Keratinocyte (primary cell): ENCODE measurements at regions not wholly inside any gene's neighbourhood (a gene's known extent, or its start where the extent isn't known, plus 50 kb on each side); places are given as distances from the start of the nearest gene placed in this dataset.

Experiments used
- DNase-seq: peaks from one replicate; pipeline ENCODE4 v3.0.0-alpha.2; 2011; ENCODE audit warnings: low read depth, missing footprints, low spot score
- FAIRE-seq: peaks from 2 replicates; lab custom pipeline; 2011; peaks lifted over from hg19 to GRCh38; lab: Jason Lieb, UNC
- H2AFZ ChIP-seq: 2 replicates; pipeline ENCODE4 v1.6.0; 2012; ENCODE audit warnings: low read length, control low read depth, inconsistent platforms; ENCODE audit not compliant: control insufficient read depth
- H3K27ac ChIP-seq: 2 replicates; pipeline ENCODE4 v1.5.1; 2011; ENCODE audit warnings: low read length; ENCODE audit not compliant: control insufficient read depth, insufficient read depth
- H3K27me3 ChIP-seq: 3 replicates; pipeline ENCODE4 v1.6.0; 2011; ENCODE audit warnings: low read length; ENCODE audit not compliant: control insufficient read depth, insufficient read depth; ENCODE audit errors: extremely low read depth
- H3K36me3 ChIP-seq, 2 experiments: 2 replicates in 1 of 2; 3 replicates in 1 of 2; pipeline ENCODE4 v1.5.1; 2011; ENCODE audit warnings: low read length in 2 of 2, mild to moderate bottlenecking in 1 of 2; ENCODE audit not compliant: control insufficient read depth in 2 of 2, insufficient read depth in 2 of 2; ENCODE audit errors: extremely low read depth in 1 of 2
- H3K4me1 ChIP-seq: 3 replicates; pipeline ENCODE4 v1.5.1; 2011; ENCODE audit warnings: low read length; ENCODE audit not compliant: control insufficient read depth, insufficient read depth; ENCODE audit errors: extremely low read depth
- H3K4me2 ChIP-seq: 3 replicates; pipeline ENCODE4 v1.6.0; 2011; ENCODE audit warnings: low read depth, low read length; ENCODE audit not compliant: control insufficient read depth, insufficient read depth; ENCODE audit errors: extremely low read depth
- H3K4me3 ChIP-seq, 3 experiments: fragments of 200-600 bp in 1 of 3; sonication (generic) in 1 of 3; 2 replicates in 2 of 3; 3 replicates in 1 of 3; pipeline ENCODE4 v1.5.1; 2011 to 2016; ENCODE audit warnings: low read length in 3 of 3, mild to moderate bottlenecking in 3 of 3, control low read depth in 2 of 3, inconsistent platforms in 1 of 3, low read depth in 1 of 3, mixed read lengths in 1 of 3, mixed run types in 1 of 3, moderate library complexity in 1 of 3; ENCODE audit not compliant: control insufficient read depth in 2 of 3, insufficient read depth in 2 of 3; ENCODE audit errors: extremely low read depth in 1 of 3
- H3K79me2 ChIP-seq: 2 replicates; pipeline ENCODE4 v1.6.0; 2012; ENCODE audit warnings: low read length; ENCODE audit not compliant: control insufficient read depth, insufficient read depth
- H3K9ac ChIP-seq: 3 replicates; pipeline ENCODE4 v1.6.0; 2011; ENCODE audit warnings: low read length; ENCODE audit not compliant: control insufficient read depth, insufficient read depth; ENCODE audit errors: extremely low read depth
- H3K9me1 ChIP-seq: 3 replicates; pipeline ENCODE4 v1.6.0; 2011; ENCODE audit warnings: low read length; ENCODE audit not compliant: control insufficient read depth, insufficient read depth; ENCODE audit errors: extremely low read depth
- H3K9me3 ChIP-seq: 2 replicates; pipeline ENCODE4 v1.5.1; 2012; ENCODE audit warnings: low read depth, low read length; ENCODE audit not compliant: control insufficient read depth
- H4K20me1 ChIP-seq: 3 replicates; pipeline ENCODE4 v1.6.0; 2011; ENCODE audit warnings: low read length; ENCODE audit not compliant: control insufficient read depth, insufficient read depth; ENCODE audit errors: extremely low read depth
- EZH2 ChIP-seq: IDR thresholded peaks from one replicate; pipeline ENCODE4 v1.6.1; 2012; ENCODE audit warnings: inconsistent platforms, mild to moderate bottlenecking, low read length, moderate library complexity
- dilution Hi-C: fragments of 300-500 bp; cut with MboI; formaldehyde crosslinking; loops from one replicate; pipeline ENCODE4 v1.7.0; 2020; ENCODE audit warnings: low sequenced_read_pairs; ENCODE audit not compliant: extremely low pct_ligation_motif_present
- TF ChIP-seq, protein P1 (sequence below), 3 experiments: IDR thresholded peaks in 1 of 3; conservative IDR thresholded peaks in 1 of 3; optimal IDR thresholded peaks in 1 of 3; 2 replicates in 2 of 3; 3 replicates in 1 of 3; pipeline versions ENCODE3 to v1.5.1; 2011; ENCODE audit warnings: low read length in 3 of 3, mild to moderate bottlenecking in 3 of 3, moderate library complexity in 2 of 3, control low read depth in 1 of 3, inconsistent platforms in 1 of 3; ENCODE audit not compliant: insufficient read depth in 2 of 3; ENCODE audit errors: extremely low read depth in 1 of 3

- H3K9me1 ChIP-seq, result no peaks in the 10 kb centered on the region
- DNase-seq (peak; percentile 7), FAIRE-seq (no peak)
- dilution Hi-C loops, result no loop called here
- H3K4me2 ChIP-seq, result no peak overlapping the region
- H3K36me3 ChIP-seq, result no peaks in the 10 kb centered on the region
- H3K9me3 ChIP-seq, result no peaks in the 10 kb centered on the region
- no peaks in the 10 kb centered on the region for H3K4me1 ChIP-seq
- H3K27ac ChIP-seq, result no peak overlapping the region
- H4K20me1 ChIP-seq, result no peaks in the 10 kb centered on the region
- H3K4me3 ChIP-seq, result no peak overlapping the region
- TF ChIP-seq, protein P1, sequence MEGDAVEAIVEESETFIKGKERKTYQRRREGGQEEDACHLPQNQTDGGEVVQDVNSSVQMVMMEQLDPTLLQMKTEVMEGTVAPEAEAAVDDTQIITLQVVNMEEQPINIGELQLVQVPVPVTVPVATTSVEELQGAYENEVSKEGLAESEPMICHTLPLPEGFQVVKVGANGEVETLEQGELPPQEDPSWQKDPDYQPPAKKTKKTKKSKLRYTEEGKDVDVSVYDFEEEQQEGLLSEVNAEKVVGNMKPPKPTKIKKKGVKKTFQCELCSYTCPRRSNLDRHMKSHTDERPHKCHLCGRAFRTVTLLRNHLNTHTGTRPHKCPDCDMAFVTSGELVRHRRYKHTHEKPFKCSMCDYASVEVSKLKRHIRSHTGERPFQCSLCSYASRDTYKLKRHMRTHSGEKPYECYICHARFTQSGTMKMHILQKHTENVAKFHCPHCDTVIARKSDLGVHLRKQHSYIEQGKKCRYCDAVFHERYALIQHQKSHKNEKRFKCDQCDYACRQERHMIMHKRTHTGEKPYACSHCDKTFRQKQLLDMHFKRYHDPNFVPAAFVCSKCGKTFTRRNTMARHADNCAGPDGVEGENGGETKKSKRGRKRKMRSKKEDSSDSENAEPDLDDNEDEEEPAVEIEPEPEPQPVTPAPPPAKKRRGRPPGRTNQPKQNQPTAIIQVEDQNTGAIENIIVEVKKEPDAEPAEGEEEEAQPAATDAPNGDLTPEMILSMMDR (optimal IDR thresholded peaks at IDR 0.05 in 1 of 3, IDR thresholded peaks at IDR 0.05 in 1 of 3, conservative IDR thresholded peaks at IDR 0.05 in 1 of 3; ENCODE audit: extremely low read depth in 1 of 3, insufficient read depth in 2 of 3, low read length in 3 of 3), result no peak
- TF ChIP-seq EZH2, result no peak
- H2AFZ ChIP-seq, result no peak overlapping the region
- H3K79me2 ChIP-seq, result no peaks in the 10 kb centered on the region
- H3K27me3 ChIP-seq, result no peaks in the 10 kb centered on the region
- no peak overlapping the region for H3K9ac ChIP-seq
Observed at GRCh38 chr18:53745224-53745967, 479.1 kb downstream of the MBD2 start.

- DNase-seq, result no peak
- no peak overlapping the region for H3K4me2 ChIP-seq
- dilution Hi-C loops, result no loop called here
- no peaks in the 10 kb centered on the region for H3K36me3 ChIP-seq
- H3K9me3 ChIP-seq, result no peaks in the 10 kb centered on the region
- H2AFZ ChIP-seq, result no peak overlapping the region
- TF ChIP-seq EZH2, result no peak
- TF ChIP-seq, protein P1 (optimal IDR thresholded peaks at IDR 0.05 in 1 of 3, IDR thresholded peaks at IDR 0.05 in 1 of 3, conservative IDR thresholded peaks at IDR 0.05 in 1 of 3; ENCODE audit: extremely low read depth in 1 of 3, insufficient read depth in 2 of 3, low read length in 3 of 3), result no peak
- H3K9ac ChIP-seq, result no peak overlapping the region
- H3K4me3 ChIP-seq, result no peak overlapping the region
- no peaks in the 10 kb centered on the region for H3K27me3 ChIP-seq
- H3K79me2 ChIP-seq, result no peaks in the 10 kb centered on the region
- no peaks in the 10 kb centered on the region for H3K4me1 ChIP-seq
- no peaks in the 10 kb centered on the region for H4K20me1 ChIP-seq
- H3K9me1 ChIP-seq, result no peaks in the 10 kb centered on the region
- no peak for FAIRE-seq
- H3K27ac ChIP-seq, result no peak overlapping the region
Observed at GRCh38 chr18:53739700-53740099, 484.8 kb downstream of the MBD2 start.
